UCSD-AML1 (cell line): ENCODE measurements at regions not wholly inside any gene's neighbourhood (a gene's known extent, or its start where the extent isn't known, plus 50 kb on each side); places are given as distances from the start of the nearest gene placed in this dataset.

Experiments
- DNase-seq: peaks from one replicate; lab custom pipeline; 2025; ENCODE audit not compliant: unreplicated experiment; lab: John Stamatoyannopoulos, UW

DNA sequence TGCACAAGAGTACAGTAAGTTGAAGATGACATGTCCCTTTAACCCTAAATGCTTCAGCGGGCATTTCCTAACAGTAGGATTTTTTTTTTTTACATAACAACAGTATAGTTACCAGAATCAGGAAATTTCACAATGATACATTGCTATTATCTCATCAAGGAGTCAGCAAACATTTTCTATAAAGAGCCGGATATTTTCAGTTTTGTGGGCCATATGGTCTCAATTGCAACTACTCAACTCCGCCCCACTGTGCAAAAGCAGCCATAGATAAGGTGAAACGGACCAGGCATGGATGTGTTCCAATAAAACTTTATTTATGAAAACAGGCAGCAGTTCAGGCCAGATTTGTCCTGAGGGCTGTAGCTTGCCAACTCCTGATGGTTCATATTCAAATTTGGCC is 130.6 kb downstream of the SMAD6 start:
- no peak for DNase-seq

DNA sequence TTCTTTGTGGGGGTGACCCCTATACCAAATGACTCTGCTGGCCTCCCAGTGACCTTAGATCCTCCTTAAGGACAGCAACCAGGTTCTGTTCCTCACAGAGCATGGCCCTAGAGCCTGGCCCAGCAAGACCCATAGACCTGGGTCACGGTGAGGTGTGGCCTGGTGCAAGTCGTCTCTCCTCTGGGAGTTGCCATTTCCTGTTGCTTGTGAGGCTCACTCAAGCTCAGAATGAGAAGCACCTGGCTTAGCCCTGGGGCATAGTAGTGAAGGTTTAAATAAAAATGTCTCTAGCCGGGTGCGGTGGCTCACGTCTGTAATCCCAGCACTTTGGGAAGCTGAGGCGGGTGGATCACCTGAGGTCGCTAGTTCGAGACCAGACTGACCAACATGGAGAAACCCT is 131.3 kb downstream of the SMAD6 start:
- DNase-seq: no peak

- no peak for DNase-seq
Observed at GRCh38 chr15:66833803-66834202, 131.8 kb downstream of the SMAD6 start.

- DNase-seq: no peak
Observed at GRCh38 chr15:66834881-66835878, 133.1 kb downstream of the SMAD6 start.

- DNase-seq: no peak
Observed at GRCh38 chr15:66836231-66837030, 134.4 kb downstream of the SMAD6 start.

DNA sequence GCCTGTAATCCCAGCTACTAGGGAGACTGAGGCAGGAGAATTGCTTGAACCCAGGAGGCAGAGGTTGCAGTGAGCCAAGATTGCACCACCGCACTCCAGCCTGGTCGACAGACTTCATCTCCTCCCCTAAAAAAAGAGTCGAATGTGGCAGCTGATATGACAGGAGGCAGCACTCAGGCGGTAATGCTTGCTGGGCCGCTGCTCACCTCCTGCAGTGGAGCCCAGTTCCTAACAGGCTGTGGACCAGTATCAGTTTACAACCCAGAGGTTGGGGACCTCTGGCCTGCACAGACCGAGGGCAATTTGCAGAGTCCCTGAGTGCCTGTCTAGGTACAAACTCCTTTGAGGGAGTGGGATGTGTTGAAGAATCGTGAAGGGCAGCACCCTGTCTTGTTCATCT is 136.2 kb downstream of the SMAD6 start:
- DNase-seq: no peak

DNA sequence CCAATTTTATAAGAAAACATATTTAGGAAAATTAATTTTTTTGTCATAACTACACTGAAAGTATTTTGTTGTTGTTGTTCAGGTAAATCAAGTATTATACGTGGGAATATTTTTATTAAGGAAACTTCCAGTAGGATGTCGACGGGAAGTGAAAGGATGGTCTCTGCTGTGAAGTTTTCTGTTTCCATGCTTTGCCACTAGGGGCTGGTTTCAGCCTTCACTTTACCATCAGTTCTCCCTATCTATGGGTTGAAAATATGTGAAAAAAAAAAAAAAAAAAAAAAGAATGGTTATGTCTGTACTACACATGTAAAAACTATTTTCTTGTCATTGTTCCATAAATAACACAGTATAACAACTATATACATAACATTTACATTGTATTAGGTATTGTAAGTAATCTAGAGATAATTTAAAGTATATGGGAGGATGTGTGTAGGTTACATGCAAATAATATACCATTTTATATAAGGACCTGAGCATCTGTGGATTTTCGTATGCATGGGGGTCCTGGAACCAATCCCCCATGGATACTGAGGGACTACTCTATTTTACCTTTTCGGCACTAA is 136.7 kb downstream of the SMAD6 start:
- no peak for DNase-seq

DNA sequence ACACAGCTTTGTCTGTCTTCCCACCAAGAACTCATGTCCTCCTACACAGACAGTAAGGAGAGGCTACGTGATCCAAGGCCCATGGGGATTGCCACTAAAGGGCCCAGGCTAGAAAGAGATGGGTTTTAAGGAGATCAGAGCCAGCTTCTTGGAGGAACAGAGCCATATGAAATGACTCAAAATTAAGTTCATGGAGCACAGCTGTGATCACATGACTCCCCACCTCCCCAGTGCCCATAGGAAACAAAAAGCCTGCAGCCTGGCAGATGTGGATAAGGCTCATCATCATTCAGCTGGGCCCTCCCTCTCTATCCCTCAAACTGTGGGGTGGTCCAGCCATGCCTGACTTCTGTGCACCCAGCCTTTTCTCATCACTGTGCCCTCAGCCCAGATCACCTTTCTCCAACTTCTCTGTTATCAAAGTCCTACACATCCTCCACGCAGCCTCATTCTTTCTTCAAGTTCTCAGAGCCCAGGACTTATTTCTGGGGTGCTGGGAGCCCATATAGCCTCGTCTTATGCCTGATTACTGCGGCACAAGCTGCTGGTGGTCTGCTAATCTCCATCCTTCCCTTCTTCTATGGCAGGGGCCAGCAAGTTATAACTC is 137.6 kb downstream of the SMAD6 start:
- no peak for DNase-seq

- no peak for DNase-seq
Observed at GRCh38 chr15:66840615-66841390, 138.8 kb downstream of the SMAD6 start.

- no peak for DNase-seq
Observed at GRCh38 chr15:66841953-66842681, 140.1 kb downstream of the SMAD6 start.

DNA sequence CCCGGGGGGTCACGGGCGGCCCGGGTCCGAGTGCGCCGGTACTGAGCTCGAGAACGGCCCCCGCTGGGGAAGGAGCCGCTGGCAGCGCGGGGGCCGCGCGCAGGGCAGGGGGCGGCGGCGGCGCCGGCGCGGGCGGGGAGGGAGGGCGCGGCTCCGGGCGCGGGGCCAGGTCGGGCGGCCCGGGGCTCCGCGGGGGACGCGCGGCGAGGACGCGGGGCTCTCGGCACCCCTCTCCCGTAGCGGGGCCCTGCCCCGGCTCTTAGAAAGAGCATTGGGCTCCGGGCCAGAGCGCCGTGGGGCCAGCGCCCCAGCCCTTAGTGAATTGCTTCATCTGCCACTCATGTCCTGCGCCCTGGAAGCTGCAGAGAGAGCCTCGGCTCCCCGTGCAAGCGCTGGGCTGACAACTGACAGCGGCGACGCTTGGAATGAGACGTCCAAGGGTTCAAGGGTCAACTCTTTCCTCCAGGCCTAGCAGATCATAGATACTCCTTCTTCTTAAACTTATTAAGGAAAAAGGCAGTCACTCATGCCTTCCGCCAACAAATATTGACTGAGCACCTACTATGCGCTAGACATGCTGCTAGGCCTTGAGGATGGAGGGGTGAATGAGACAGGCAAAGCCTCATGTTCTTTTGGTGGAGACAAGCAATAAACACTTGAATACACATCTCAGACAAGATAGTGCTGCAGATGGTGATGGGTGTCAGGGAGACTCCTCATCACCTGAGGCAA is 140.8 kb downstream of the SMAD6 start:
- no peak for DNase-seq

DNA sequence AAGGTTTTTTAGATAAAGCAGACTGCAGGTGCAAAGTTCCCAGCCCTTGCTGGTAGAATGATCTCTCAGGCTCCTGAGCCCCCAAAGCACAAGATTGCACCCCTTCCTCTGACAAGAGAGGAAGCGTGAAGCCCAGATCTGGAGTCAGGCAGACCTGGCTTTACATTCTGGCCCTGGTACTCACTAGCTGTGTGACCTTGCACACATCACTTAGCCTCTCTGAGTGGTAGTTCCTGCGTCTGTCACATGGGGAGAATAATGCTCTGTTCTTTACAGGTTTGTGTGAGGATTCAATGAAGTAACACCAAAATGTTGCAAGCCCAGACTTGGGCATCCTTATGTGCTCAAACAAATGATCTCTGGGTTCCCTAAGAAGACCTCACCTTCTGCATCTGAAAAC is 141.5 kb downstream of the SMAD6 start:
- DNase-seq: no peak

GRCh38 chr15:66844041-66844746 is 142.2 kb downstream of the SMAD6 start:
- DNase-seq: no peak

DNA sequence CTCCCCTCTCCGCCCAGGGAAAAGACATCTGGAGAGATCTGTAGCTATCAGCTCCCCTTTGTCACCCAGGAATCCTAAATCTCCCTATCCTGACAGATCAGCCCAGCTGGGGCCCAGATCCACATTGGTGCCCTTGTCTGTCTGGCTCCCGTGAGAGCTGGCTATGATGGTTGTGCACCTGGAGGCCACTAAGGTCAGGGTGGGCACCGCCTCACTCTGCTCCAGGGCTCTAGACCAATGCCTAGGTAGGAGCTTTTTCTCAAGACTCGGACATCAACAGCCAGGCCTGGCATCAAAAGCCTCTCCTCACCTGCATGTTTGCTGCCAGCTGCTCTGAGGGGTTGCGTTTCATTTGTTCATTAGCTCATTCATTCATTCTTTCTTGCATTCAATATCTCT is 142.7 kb downstream of the SMAD6 start:
- DNase-seq: no peak

DNA sequence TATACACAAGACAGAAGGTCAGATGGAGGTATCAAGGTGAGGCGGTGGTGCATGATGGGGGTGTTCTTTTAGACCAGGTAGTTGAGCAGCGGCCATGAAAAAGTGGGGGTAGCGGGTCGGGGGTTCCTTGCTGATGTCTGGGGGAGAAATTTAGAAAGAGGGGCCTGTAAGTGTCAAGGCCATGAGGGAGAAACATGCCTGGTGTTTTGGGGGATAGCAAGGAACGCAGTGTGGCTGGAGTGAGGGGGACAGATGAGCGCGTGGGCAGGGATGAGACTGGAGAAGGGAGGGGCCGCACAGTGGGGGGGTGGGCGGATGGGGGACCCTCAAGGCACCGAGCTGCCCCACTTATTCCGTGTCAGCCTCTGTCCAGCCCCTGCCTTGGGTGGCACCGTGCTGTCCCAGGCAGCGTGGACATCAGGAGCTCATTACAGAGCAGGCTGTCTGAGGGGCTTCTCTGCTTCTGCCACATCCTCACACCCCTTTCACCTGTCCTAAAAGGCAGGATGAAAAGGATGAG is 143.3 kb downstream of the SMAD6 start:
- DNase-seq: no peak

DNA sequence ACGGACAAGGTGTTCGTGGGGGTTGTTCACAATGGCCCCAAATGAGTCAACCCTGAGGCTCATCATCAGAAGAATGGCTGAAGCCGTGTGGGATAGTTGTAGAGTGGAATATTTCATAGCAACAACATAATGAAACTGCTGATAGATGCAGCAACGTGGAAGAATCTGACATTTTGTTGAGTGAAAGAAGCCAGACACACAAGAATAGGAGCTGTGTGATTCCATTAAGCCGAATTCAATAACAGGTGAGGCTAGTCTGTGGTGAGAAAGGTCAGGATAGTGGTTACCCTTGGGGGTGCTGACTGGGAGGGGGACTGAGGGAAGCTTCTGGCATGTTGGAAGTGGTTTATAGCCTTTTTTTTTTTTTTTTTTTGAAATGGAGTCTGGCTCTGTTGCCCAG is 144.0 kb downstream of the SMAD6 start:
- no peak for DNase-seq

GRCh38 chr15:66846811-66847210 is 144.8 kb downstream of the SMAD6 start:
- no peak for DNase-seq

DNA sequence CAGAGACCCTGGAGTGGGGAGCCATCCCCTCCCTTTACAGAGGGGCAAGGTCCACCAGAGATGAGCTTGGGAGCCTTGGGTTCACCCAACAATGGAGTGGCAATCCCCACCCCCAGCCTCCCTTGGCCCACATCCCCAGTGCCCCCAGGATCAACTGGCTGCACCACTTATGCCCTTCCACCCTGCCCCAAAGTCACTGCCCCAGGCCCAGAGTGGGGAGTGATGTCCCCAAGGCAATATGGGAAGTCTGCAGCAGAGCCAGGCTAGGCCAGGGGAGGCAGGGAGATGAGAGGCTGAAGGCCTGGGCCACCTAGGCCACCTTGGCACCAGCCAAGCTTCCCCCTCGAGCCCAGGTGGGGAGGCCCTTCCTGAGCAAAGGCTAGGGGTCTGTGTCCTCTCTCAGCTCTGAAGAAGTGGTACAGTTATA is 145.5 kb downstream of the SMAD6 start:
- DNase-seq: no peak
